GM12875 (cell line): ENCODE measurements at regions not wholly inside any gene's neighbourhood (a gene's known extent, or its start where the extent isn't known, plus 50 kb on each side); places are given as distances from the start of the nearest gene placed in this dataset.

Source experiments
- H3K4me3 ChIP-seq: one replicate; pipeline ENCODE4 v1.5.1; 2011; ENCODE audit warnings: low read depth, low read length, control low read depth
- TF ChIP-seq, protein P1 (sequence below): IDR thresholded peaks from 2 replicates; pipeline ENCODE4 v1.5.1; 2011; ENCODE audit warnings: low read depth, mild to moderate bottlenecking, control low read depth, inconsistent platforms, low read length, moderate library complexity, borderline replicate concordance; ENCODE audit not compliant: insufficient read depth

DNA sequence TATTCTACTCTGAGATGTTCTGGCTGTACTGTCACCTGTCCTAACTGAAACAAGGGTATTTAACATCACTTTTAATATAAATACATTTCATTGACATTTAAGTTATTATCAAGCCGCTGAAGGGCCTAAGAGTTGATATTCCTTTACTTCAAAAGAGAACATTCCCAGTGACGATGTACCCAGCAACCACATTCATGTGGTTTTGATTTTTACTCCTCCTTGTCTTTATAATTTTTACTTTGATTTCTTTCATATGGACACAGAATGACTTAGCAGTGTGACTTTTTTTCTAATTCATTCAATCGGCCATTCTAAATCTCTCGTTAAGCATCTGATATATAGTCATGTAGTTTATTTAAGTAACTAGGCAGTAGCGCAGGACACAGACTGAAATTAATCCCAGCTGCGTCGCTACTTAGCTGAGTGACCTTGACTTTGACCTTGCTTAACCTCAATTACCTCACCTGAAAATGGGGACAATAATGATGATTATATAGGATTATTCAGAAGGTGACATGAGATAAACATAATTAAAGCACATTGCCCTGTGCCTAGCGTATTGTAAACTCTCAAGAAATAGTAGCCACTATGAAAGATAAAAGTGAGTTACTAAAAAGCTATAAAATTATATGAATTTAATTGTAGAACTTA lies 476.6 kb downstream of the SETD4 start:
- TF ChIP-seq, protein P1, sequence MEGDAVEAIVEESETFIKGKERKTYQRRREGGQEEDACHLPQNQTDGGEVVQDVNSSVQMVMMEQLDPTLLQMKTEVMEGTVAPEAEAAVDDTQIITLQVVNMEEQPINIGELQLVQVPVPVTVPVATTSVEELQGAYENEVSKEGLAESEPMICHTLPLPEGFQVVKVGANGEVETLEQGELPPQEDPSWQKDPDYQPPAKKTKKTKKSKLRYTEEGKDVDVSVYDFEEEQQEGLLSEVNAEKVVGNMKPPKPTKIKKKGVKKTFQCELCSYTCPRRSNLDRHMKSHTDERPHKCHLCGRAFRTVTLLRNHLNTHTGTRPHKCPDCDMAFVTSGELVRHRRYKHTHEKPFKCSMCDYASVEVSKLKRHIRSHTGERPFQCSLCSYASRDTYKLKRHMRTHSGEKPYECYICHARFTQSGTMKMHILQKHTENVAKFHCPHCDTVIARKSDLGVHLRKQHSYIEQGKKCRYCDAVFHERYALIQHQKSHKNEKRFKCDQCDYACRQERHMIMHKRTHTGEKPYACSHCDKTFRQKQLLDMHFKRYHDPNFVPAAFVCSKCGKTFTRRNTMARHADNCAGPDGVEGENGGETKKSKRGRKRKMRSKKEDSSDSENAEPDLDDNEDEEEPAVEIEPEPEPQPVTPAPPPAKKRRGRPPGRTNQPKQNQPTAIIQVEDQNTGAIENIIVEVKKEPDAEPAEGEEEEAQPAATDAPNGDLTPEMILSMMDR = no peak
- no peak overlapping the region for H3K4me3 ChIP-seq

DNA sequence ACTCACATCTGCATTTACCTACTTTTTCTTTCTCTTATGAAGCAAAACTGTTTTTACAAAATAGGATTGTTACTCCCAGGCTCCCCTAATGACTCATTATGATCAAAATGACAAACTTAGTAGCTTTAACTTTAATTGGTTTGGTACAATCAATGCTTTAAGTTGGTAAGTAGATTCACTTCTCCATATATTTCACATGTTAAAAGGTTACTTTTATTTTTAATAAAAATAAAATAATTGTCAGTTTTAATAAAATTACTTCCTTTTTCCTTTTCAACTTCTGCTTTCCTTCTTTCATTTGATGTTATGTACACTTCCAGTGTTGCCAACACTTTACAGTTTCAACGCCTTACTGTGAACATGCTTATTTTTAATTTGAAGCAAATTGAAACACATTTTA lies 477.6 kb downstream of the SETD4 start:
- H3K4me3 ChIP-seq = no peak overlapping the region
- TF ChIP-seq, protein P1 = no peak

DNA sequence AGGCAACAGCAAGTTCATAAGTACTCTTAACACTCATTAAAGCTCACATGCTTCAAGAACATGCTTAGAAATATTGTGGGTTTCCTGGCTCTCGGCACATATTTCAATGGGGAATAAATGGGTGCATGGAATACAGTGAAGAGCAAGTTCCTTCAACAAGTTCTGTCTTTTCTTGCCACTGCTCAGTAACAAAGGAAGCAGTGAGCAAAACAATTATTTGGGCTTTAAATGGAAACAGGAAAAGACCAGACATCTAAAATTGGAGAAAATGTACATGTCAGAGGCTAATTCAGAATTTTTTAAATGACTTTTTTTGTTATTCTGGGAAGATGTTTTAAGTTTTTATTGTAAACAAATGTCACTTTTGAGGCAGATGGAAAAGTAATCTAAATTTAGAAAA lies 478.7 kb downstream of the SETD4 start:
- no peak overlapping the region for H3K4me3 ChIP-seq
- TF ChIP-seq, protein P1 = no peak

DNA sequence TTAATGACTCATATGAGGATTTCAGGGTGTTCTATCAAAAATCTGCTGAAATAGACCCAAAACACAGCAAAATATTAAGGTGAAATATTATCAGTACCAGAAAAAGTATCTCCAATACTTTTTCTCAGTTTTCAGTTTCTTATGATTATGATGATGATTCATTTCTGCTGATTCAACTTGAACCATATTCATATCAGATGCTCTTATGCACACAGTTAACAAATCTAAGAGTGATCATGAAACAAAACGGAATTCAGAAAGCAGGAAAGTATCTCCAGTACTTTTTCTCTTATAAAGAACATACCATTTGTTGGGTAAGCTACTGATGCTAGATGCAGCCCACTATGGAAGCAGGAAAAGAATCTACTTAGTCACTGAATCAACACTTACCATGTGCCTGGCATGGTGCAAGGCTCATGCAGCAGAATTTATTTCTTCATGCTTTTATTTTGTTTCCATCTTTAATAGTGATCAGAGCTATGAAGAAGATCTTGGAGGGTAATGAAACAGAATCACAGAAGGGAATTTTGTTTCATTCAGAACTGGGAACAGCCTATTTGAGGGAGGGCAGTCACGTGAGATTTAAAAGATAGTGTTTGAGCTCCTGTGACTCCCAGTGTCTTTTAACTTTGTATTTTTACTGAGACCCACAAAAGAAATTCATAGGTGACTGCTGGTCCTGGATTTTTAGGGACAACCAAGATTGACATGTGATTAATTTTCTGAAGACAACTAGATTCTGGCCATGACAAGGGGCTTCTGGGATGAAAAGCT lies 480.6 kb downstream of the SETD4 start:
- TF ChIP-seq, protein P1 = no peak
- H3K4me3 ChIP-seq = no peak overlapping the region

DNA sequence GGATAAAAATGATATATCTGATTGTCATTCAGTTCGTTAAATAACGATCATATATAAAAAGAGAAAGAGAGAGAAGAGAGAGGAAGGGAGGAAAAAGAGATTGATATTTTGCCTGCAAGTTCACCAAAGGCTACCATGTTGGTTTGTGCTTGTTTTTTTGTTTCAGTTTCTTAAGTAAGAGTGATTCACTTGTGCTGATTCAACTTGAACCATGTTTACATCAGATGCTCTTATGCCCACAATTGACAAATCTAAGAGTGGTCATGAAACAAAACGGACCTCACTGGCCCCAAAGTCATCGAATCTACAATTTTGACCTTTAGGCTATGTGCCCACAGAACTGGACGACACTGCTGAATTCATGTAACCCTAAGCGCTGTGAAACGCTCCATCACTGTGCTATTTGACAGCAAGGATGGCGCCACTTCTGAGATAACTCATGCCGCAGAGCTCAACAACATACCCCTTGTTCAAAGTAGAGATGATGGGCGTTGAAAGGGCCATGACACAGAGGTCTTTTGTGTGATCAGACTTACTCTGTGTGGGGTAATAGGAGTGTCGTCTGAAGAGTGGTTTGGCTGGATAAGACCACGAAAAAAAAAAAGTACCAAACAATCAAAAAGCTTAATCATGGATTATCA lies 481.4 kb downstream of the SETD4 start:
- TF ChIP-seq, protein P1 = no peak

DNA sequence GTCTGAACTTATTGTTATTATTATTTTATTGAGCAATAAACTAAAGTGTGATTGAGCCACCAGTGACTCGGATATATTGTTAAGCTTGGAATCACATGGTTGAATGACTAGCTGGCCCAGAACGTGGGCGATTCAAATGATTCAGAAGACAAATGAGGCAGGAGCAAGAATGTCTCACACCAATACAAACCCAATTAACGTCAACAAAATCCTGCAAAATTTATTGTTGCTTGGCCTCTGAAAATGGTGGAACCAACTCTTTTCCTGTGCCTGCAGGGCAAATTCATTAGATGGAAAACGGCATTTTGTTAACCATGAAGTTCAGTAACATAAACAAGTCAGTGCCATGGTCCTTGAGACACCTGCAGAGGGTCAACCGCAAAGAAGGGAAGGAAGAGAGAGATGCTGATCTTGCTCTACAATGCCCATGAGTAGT lies 482.0 kb downstream of the SETD4 start:
- no peak overlapping the region for H3K4me3 ChIP-seq
- TF ChIP-seq, protein P1 = no peak

More for the DNA sequence above, 481.4 kb downstream of the SETD4 start:
- H3K4me3 ChIP-seq = no peak overlapping the region

DNA sequence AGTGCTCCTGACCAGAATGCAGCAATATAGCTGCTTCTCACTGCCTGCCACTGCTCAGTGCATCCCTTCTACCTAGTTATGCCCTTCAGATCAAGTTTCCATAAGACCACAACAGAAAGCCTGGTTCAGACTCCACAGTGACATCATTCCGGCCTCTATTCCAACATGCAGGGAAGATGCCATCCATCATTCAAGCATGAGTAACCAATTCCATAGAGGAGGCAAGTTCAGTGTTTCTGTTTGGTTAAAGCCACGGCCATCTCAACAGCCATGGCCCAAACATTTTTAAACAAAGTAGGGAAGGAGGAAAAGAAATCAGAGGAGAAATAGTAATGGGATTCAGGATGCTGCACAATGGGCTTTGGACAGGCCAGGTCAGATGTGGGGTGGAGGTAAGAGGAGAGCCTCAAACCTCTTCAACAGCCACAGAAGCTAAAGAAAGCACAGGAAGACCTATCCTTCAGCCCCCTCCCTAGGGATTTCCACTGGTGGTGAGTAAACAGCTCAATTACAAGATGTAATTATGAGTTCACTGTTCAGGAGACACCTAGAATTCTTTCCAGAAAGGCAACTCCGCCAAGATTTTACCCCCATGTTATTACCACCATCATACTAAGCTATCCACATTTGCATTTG lies 484.9 kb downstream of the SETD4 start:
- TF ChIP-seq, protein P1 = no peak
- no peak overlapping the region for H3K4me3 ChIP-seq
